ENCODE measurements at regions not wholly inside any gene's neighbourhood (a gene's known extent, or its start where the extent isn't known, plus 50 kb on each side); places are given as distances from the start of the nearest gene placed in this dataset.

DNA sequence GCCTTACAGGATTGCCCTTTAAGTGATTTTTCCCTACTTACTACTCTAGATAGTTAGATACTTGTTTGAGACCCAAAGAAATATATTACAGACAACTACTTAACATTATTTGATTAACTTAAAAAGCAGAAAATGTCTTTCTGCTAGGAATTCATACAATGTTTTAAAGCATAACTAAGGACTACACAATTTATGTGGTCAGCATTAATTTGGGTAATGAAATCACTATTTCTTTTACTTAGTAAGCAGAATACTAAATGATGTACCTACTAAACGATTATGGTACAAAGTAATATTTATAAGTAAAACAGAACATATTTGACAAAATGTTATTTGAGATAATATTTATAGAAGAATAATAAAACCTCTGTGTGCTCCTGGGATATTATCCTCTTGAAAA, 371.9 kb upstream of the ARRDC3 start:
- no peak for TF ChIP-seq GATA2 (IDR thresholded peaks at IDR 0.05; ENCODE audit: low read depth, low read length)
- TF ChIP-seq GATA3 (IDR thresholded peaks at IDR 0.05; ENCODE audit: low read depth, low read length): no peak
